Mesenteric fat pad (tissue), 1 donor: ENCODE measurements at regions not wholly inside any gene's neighbourhood (a gene's known extent, or its start where the extent isn't known, plus 50 kb on each side); places are given as distances from the start of the nearest gene placed in this dataset.
A peak's percentile ranks its signal among the peaks of the same experiment; 100 is the strongest.

ENCODE experiments used
- DNase-seq: peaks from one replicate; pipeline ENCODE4 v3.0.0-alpha.2; 2020; ENCODE audit warnings: low spot score
- donor health status: DM: yes; HTN: yes; CAD: no.

- peak; percentile 62 for DNase-seq
These were observed 78.8 kb upstream of the HMGXB4 start for GRCh38 chr22:35178446-35178845.

GRCh38 chr22:35183917-35184316 is 73.4 kb upstream of the HMGXB4 start:
- DNase-seq: no peak

DNA sequence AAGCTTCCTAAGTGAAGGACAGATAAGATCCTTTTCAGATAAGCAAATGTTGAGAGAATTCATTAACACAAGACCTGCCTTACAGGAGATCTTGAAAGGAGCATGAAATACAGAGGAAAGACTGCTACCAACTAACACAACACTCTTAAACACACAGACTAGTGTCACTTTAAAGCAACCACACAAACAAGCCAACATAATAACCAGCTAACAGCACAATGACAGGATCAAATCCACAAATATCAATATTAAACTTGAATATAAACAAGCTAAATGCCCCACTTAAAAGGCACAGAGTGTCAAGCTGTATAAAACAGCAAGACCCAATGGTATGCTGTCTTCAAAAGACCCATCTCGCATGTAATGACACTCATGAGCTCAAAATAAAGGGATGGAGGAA is 70.8 kb upstream of the HMGXB4 start:
- no peak for DNase-seq

GRCh38 chr22:35188930-35189329 is 68.4 kb upstream of the HMGXB4 start:
- DNase-seq: peak; percentile 24

- DNase-seq: no peak
These were observed 67.7 kb upstream of the HMGXB4 start for GRCh38 chr22:35189559-35189958.

DNA sequence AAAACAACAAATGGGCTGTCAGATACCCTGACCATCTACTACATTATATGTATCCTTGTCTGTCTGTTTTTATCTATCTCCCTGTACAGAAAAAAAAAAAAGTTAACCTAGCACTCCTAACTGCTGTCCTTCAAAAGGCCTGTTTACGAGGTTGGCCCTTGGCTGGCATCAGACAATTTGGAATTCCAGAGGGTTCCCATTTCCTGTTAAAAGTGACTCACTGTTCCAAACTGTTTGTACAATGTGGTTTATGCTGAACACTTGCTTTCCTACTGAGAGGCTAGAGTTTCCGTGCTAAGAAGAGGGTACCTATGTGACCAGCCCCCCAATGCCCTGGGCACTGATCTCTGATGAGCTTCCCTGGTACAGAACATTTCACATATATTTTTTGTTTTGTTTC is 65.9 kb upstream of the HMGXB4 start:
- peak; percentile 24 for DNase-seq

DNA sequence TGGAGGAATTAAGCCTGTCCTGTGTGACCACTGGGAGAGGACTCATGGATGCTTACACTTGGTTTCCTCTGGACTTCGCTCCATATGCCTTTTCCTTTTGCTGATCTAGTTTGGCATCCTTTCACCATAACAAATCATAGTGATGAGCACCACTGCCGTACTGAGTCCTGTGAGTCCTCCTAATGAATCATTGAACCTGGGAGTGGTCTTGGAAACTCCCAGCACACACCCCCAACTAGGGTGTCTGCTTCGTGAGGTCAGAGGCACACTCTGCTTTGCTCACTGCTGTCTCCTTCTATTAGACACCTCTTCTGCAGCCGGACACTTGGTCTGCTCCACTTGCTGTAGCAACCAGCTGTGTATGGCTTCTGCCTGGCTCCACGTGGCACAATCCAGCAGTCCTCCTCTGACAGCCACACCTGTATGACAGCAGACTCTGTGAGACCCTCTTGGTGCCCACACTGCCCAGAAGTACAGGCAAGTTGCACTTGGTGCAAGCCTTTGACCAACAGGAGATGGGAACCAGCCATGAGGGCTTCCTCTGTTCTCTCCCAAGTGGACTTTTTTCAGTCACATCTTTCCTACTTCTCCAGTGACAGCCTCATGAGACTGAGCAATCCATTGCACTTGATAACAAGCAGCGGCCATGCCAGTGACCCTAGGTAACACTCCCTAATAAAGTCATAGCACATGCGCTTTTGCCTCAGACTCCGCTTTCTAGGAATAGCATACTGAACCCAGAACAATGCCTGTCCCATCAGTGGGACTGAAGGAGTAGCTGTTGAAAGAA is 65.0 kb upstream of the HMGXB4 start:
- DNase-seq: peak; percentile 49

- no peak for DNase-seq
These were observed 62.1 kb upstream of the HMGXB4 start for GRCh38 chr22:35195226-35195625.

DNA sequence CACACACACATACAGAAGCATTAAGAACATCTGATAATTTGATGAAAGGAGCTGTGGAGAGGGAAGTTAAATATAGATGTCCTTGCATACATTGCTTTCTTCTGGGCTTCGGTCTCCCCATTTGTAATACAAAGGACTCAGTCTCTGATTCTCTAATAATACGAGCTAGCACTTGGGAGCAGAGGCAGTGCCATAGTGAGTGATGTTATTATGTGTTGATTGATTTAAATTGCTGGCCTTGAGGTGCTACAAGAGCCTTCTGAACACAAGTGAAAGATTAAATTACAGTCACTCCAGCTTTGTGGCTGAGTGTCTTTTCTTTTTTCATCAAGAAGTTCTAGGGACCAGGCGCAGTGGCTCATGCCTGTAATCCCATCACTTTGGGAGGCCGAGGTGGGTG is 61.5 kb upstream of the HMGXB4 start:
- no peak for DNase-seq

- DNase-seq: no peak
These were observed 60.2 kb upstream of the HMGXB4 start for GRCh38 chr22:35197071-35197470.

DNA sequence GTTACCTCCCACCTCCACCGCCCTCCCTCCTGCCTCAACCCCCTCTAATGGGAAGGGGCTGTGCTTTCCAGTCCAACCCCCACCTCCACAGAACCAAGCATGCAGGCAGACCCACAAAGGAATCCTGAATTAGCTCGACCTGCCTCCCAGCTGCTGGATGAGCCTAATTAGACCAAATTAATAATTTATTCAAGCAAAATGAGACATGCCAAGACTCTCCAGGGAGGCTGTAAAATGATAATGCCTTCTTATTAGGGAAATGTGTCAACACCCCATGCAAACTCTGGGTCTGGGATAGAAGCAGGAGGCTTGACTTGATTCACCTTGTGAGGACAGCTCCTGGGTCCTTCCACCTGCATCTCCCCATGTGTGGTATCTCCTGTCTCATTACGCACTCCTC is 59.4 kb upstream of the HMGXB4 start:
- DNase-seq: no peak

- no peak for DNase-seq
These were observed 58.6 kb upstream of the HMGXB4 start for GRCh38 chr22:35198738-35199137.

DNA sequence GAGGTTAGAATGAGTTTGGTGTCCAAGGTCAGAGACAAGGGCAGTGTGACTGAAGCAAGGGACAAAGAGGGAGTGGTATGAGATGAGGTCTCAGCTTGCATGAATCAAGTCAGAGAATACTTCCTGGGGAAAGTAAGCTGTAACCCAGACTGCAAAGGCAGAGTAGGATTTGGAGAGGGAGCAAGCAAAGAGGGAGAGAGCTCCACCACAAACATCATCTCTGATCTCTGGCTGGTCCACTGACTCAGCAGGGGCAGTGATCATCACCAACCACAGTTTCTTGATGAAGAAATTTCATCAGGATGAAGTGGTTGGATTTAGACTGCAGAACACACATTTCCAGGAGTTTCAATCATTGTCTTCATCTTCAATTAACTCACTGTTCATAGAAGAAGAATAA is 54.9 kb upstream of the HMGXB4 start:
- DNase-seq: no peak

GRCh38 chr22:35203583-35203982 is 53.7 kb upstream of the HMGXB4 start:
- DNase-seq: no peak

- DNase-seq: no peak
These were observed 52.2 kb upstream of the HMGXB4 start for GRCh38 chr22:35204807-35205775.

DNA sequence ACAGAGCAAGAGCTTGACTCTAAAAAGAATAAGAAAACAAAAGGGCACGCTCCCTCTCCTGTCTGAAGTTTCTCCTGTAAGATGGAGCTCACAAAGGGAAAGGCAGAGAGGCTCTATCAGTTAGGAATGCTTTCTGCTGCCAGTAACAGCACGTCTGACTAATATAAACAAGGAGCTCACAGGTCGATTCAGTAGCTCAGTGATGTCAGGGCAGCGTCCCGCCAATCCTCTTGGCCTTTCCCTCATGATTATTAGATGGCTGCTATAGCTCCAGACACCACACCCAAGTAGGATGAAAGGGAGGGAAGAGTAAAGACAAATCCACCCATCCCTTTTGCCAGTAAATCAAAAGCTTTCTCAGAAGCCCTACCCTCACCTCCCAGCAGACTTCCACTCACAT is 51.3 kb upstream of the HMGXB4 start:
- no peak for DNase-seq

DNA sequence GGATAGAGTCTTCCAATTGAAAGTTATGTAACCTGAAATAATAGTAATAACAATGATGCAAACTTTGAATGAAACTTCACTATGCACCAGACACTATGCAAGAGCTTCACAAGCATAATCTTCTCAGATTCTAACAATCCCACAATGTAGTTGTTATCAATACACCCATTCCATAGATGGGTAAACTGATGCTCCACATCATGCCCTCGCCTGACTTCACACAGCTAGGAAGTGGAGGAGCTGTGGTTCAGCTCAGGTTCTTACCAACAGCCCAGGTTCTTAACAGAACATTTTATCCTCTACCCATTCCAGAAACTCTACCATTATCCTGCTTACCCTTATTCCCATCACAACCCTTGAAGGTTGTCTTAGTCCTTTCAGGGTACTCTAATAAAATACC is 50.4 kb upstream of the HMGXB4 start:
- no peak for DNase-seq
